IMR-90 (cell line): ENCODE measurements at regions not wholly inside any gene's neighbourhood (a gene's known extent, or its start where the extent isn't known, plus 50 kb on each side); places are given as distances from the start of the nearest gene placed in this dataset.
"Not testable (repeated sequence)": the region's sequence is repeated elsewhere in the genome, so short reads cannot be mapped to it uniquely, and the experiment has no call there.

ENCODE experiments used
- ATAC-seq: fragments of 200-7000 bp; cut with Tn5 transposase; 2 replicates; pipeline ENCODE4 v1.9.1; 2020; ENCODE audit warnings: low read depth, mild to moderate bottlenecking, moderate library complexity
- BruUV-seq: library from RNA; stranded (reverse); fragments of 400-500 nt; replicated peaks from 2 replicates; lab custom pipeline; 2021; lab: Mats Ljungman, UMichigan
- CTCF ChIA-PET: fragments of 300-600 bp; formaldehyde crosslinking; extraction: SDS; loops from one replicate; lab custom pipeline; 2021; ENCODE audit warnings: antibody characterized with exemption; lab: Yijun Ruan, JAX
- POLR2A ChIA-PET: fragments of 300-600 bp; sonication (Branson Sonifier 250); formaldehyde crosslinking; loops from one replicate; lab custom pipeline; 2022; ENCODE audit warnings: antibody characterized with exemption; ENCODE audit not compliant: unreplicated experiment; lab: Charles Lee
- DNase-seq: peaks from one replicate; pipeline ENCODE4 v3.0.0; 2013
- H2AFZ ChIP-seq: replicated peaks from 2 replicates; pipeline ENCODE3; 2013; ENCODE audit warnings: low read length, mild to moderate bottlenecking; ENCODE audit not compliant: poor library complexity
- H2AK5ac ChIP-seq: 2 replicates; pipeline ENCODE4 v1.6.1; 2013; ENCODE audit warnings: low read depth, low read length, inconsistent platforms
- H2AK9ac ChIP-seq: replicated peaks from 2 replicates; pipeline ENCODE3; 2013; ENCODE audit warnings: mild to moderate bottlenecking, low read depth, low read length, moderate library complexity; ENCODE audit not compliant: poor library complexity
- H2BK120ac ChIP-seq: 2 replicates; pipeline ENCODE4 v1.6.1; 2013; ENCODE audit warnings: low read depth, low read length, inconsistent platforms
- H2BK15ac ChIP-seq: 3 replicates; pipeline ENCODE4 v1.6.1; 2013; ENCODE audit warnings: low read depth, low read length, inconsistent platforms
- H2BK20ac ChIP-seq: 2 replicates; pipeline ENCODE4 v1.6.1; 2013; ENCODE audit warnings: low read depth, mild to moderate bottlenecking, inconsistent platforms, low read length, moderate library complexity
- H2BK5ac ChIP-seq: 2 replicates; pipeline ENCODE4 v1.6.1; 2013; ENCODE audit warnings: mild to moderate bottlenecking, low read depth, low read length, inconsistent platforms; ENCODE audit not compliant: poor library complexity, severe bottlenecking
- H3K14ac ChIP-seq: replicated peaks from 2 replicates; pipeline ENCODE4 v1.6.1; 2013; ENCODE audit warnings: low read depth, low read length, inconsistent platforms
- H3K18ac ChIP-seq: 2 replicates; pipeline ENCODE4 v1.6.1; 2013; ENCODE audit warnings: low read depth, low read length, control low read depth
- H3K23ac ChIP-seq: 2 replicates; pipeline ENCODE4 v1.6.1; 2013; ENCODE audit warnings: low read depth, low read length, inconsistent platforms
- H3K27ac ChIP-seq: 2 replicates; pipeline ENCODE4 v1.5.1; 2013; ENCODE audit warnings: mild to moderate bottlenecking, control low read depth, low read length; ENCODE audit not compliant: insufficient read depth
- H3K27me3 ChIP-seq: 2 replicates; pipeline ENCODE4 v1.6.1; 2013; ENCODE audit warnings: low read length; ENCODE audit not compliant: control insufficient read depth, insufficient read depth
- H3K36me3 ChIP-seq: 2 replicates; pipeline ENCODE4 v1.6.1; 2013; ENCODE audit warnings: low read length, mixed read lengths; ENCODE audit not compliant: control insufficient read depth, insufficient read depth
- H3K4ac ChIP-seq: 2 replicates; pipeline ENCODE4 v1.6.1; 2013; ENCODE audit warnings: low read depth, low read length, inconsistent platforms
- H3K4me1 ChIP-seq: 2 replicates; pipeline ENCODE4 v1.6.1; 2013; ENCODE audit warnings: low read length, mixed read lengths; ENCODE audit not compliant: control insufficient read depth, insufficient read depth
- H3K4me2 ChIP-seq: 2 replicates; pipeline ENCODE4 v1.6.1; 2013; ENCODE audit warnings: low read depth, mild to moderate bottlenecking, control low read depth, low read length, moderate library complexity
- H3K4me3 ChIP-seq: 2 replicates; pipeline ENCODE4 v1.5.1; 2013; ENCODE audit warnings: low read depth, mild to moderate bottlenecking, control low read depth, low read length, moderate library complexity; ENCODE audit not compliant: insufficient read depth
- H3K56ac ChIP-seq: 2 replicates; pipeline ENCODE4 v1.6.1; 2013; ENCODE audit warnings: low read length, inconsistent platforms; ENCODE audit not compliant: insufficient read depth; ENCODE audit errors: extremely low read depth
- H3K79me1 ChIP-seq, 2 experiments: 2 replicates each; pipeline ENCODE4 v1.6.1; 2013; ENCODE audit warnings: low read length in 2 of 2, inconsistent platforms in 1 of 2, low read depth in 1 of 2
- H3K9ac ChIP-seq: 2 replicates; pipeline ENCODE4 v1.6.1; 2013; ENCODE audit warnings: low read depth, low read length, control low read depth
- H3K9me1 ChIP-seq: 2 replicates; pipeline ENCODE4 v1.6.1; 2013; ENCODE audit warnings: low read length, inconsistent platforms; ENCODE audit not compliant: insufficient read depth
- H3K9me3 ChIP-seq: 2 replicates; pipeline ENCODE4 v1.6.1; 2013; ENCODE audit warnings: low read length; ENCODE audit not compliant: control insufficient read depth, insufficient read depth
- H4K20me1 ChIP-seq: 2 replicates; pipeline ENCODE4 v1.6.1; 2013; ENCODE audit warnings: low read length, inconsistent platforms; ENCODE audit not compliant: insufficient read depth
- H4K5ac ChIP-seq: 2 replicates; pipeline ENCODE4 v1.6.1; 2013; ENCODE audit warnings: mild to moderate bottlenecking, low read depth, low read length, control low read depth
- H4K8ac ChIP-seq, 2 experiments: 2 replicates each; pipeline ENCODE4 v1.6.1; 2013; ENCODE audit warnings: low read depth in 2 of 2, low read length in 2 of 2, control low read depth in 1 of 2, inconsistent platforms in 1 of 2
- H4K91ac ChIP-seq: 2 replicates; pipeline ENCODE4 v1.6.1; 2013; ENCODE audit warnings: low read depth, low read length, inconsistent platforms; ENCODE audit not compliant: insufficient read depth
- WGBS, 2 experiments: methylation state at CpG; one replicate each; pipeline versions ENCODE4 v1.1.5 to v1.1.7; 2013; ENCODE audit warnings: missing lambda C conversion rate in 2 of 2; ENCODE audit not compliant: insufficient read length in 1 of 2; ENCODE audit errors: extremely low coverage in 2 of 2; 5-methylcytosine and 5-hydroxymethylcytosine counted together
- dilution Hi-C: fragments of 300-500 bp; cut with HindIII; formaldehyde crosslinking; loops from one replicate; pipeline ENCODE4 v1.14.3; 2018; ENCODE audit warnings: low sequenced_read_pairs; ENCODE audit not compliant: unreplicated experiment
- in situ Hi-C: fragments of 300-500 bp; cut with MboI; formaldehyde crosslinking; loops from 3 replicates; pipeline ENCODE4 v1.14.3; 2019; ENCODE audit warnings: low sequenced_read_pairs, inconsistent platforms, mixed read lengths
- intact Hi-C: fragments of 100-400 bp; cut with micrococcal nuclease; formaldehyde crosslinking; loops from 2 replicates; pipeline ENCODE4 v1.10.0; 2022

DNA sequence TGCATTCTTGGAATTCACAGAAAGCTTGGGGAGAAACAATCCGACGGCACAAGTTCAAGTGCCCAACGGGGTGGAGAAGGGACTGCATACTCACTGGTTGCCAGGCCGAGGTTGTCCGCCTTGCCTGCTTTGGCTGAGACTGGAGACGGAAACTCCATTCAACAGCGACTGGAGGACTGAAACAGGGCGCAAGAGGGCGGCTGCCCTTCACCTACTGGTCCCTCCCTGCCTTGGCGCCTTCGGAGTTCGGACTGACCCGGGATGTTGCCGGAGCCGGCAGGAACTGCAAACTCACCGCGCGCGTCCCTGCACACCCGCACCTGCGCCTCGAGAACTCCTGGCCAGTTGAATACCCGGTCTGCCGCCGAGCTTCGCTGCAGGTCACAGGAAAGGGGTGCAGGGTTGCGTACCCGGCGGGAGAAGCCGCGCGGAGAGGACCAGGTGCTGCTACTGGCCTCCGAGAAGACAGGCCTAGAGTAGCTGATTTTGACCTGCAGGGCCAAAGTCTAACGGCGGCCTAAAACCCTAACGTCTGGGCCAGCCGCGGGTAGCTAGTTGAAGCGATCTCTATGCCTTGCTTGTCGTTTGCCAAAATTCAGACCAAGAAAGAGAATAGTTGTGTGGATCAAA, 132.9 kb downstream of the FAM72B start:
- dilution Hi-C loops, result not testable (repeated sequence)

DNA sequence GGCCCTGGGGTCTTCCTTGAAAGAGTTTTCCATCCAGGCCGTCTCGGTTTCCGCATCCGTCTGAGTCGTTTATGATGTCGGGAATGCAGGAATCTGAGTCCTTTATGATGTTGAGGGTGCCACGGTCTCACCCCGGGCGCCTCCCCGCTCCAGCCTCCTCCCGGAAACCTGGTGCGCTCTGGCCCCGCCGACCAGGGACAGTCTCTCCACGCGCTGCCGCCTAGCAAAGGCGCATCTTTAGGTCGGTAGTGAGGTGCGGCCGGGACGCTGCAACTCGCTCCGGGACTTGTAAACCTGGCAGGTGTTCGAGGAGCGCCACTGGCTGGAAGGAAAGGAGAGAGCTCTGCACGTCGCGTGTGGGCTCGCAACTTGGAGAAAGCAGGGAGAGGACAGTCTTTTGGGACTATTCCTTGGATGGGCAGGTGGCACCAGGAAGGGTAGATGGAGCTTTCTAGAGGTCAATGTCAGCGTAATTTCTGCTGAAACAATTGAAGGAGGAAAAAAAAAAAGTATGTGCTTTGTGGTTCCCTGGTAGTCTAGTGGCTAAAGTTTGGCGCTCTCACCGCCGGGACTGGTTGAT, 132.0 kb downstream of the FAM72B start:
- H3K27me3 ChIP-seq, H2BK20ac ChIP-seq, intact Hi-C loops, DNase-seq, H2AK5ac ChIP-seq, H3K18ac ChIP-seq, H2BK5ac ChIP-seq, H3K79me1 ChIP-seq, CTCF ChIA-PET, H2AFZ ChIP-seq, H3K4me2 ChIP-seq, H2AK9ac ChIP-seq, H4K91ac ChIP-seq, H3K23ac ChIP-seq, POLR2A ChIA-PET, H3K56ac ChIP-seq, in situ Hi-C loops, H3K4me3 ChIP-seq, H3K9me1 ChIP-seq, H3K36me3 ChIP-seq, H4K8ac ChIP-seq, H4K20me1 ChIP-seq, dilution Hi-C loops, H3K14ac ChIP-seq, ATAC-seq, H4K5ac ChIP-seq, H2BK120ac ChIP-seq, H3K4me1 ChIP-seq, BruUV-seq, H2BK15ac ChIP-seq, H3K9ac ChIP-seq, H3K27ac ChIP-seq, H3K4ac ChIP-seq, H3K9me3 ChIP-seq: not testable (repeated sequence)
- no CpG with 5 or more reads among the region's 34 CpGs for WGBS, 2 experiments

More for the DNA sequence above, 132.9 kb downstream of the FAM72B start:
- CTCF ChIA-PET, H3K56ac ChIP-seq, H4K20me1 ChIP-seq, H2AFZ ChIP-seq, ATAC-seq, BruUV-seq, H3K4ac ChIP-seq, H3K9ac ChIP-seq, H4K8ac ChIP-seq, H4K5ac ChIP-seq, H3K4me2 ChIP-seq, H3K27me3 ChIP-seq, H3K23ac ChIP-seq, H3K9me1 ChIP-seq, DNase-seq, intact Hi-C loops, H3K27ac ChIP-seq, H3K18ac ChIP-seq, H2AK5ac ChIP-seq, H2AK9ac ChIP-seq, H2BK20ac ChIP-seq, H3K14ac ChIP-seq, H2BK15ac ChIP-seq, H2BK5ac ChIP-seq, H4K91ac ChIP-seq, H2BK120ac ChIP-seq, in situ Hi-C loops, H3K4me1 ChIP-seq, POLR2A ChIA-PET, H3K36me3 ChIP-seq, H3K9me3 ChIP-seq, H3K4me3 ChIP-seq, H3K79me1 ChIP-seq: not testable (repeated sequence)
- 7% methylated on average over 6 of the region's 40 CpGs; no CpG with 5 or more reads in 1 of the 2 experiments for WGBS, 2 experiments
